Upper lobe of right lung (tissue), 1 donor: ENCODE measurements at regions not wholly inside any gene's neighbourhood (a gene's known extent, or its start where the extent isn't known, plus 50 kb on each side); places are given as distances from the start of the nearest gene placed in this dataset.

Experiments used
- ATAC-seq: fragments of 200-7000 bp; cut with Tn5 transposase; one replicate; pipeline ENCODE4 v1.9.1; 2020; ENCODE audit warnings: mild to moderate bottlenecking, moderate library complexity
- DNase-seq: peaks from one replicate; pipeline ENCODE4 v3.0.0-alpha.2; 2020
- H3K27ac ChIP-seq: fragments of 200-600 bp; one replicate; pipeline ENCODE4 v1.8.0; 2022
- H3K27me3 ChIP-seq: fragments of 200-600 bp; one replicate; pipeline ENCODE4 v1.8.0; 2022; ENCODE audit warnings: mild to moderate bottlenecking
- H3K36me3 ChIP-seq: fragments of 200-600 bp; one replicate; pipeline ENCODE4 v1.8.0; 2022
- H3K4me1 ChIP-seq: fragments of 200-600 bp; one replicate; pipeline ENCODE4 v1.8.0; 2022
- H3K4me3 ChIP-seq: fragments of 200-600 bp; one replicate; pipeline ENCODE4 v1.8.0; 2022; ENCODE audit warnings: mild to moderate bottlenecking
- H3K9me3 ChIP-seq: fragments of 200-600 bp; one replicate; pipeline ENCODE4 v1.8.0; 2022
- intact Hi-C: fragments of 100-400 bp; cut with DNase I; formaldehyde crosslinking; loops from one replicate; pipeline ENCODE4 v1.11.0; 2022
- TF ChIP-seq, protein P1 (sequence below): fragments of 200-600 bp; IDR thresholded peaks from one replicate; pipeline ENCODE4 v1.8.0; 2022; ENCODE audit warnings: antibody characterized with exemption
- donor health status: DM: no; HTN: yes; CAD: no; lungs with severe emphysema.

DNA sequence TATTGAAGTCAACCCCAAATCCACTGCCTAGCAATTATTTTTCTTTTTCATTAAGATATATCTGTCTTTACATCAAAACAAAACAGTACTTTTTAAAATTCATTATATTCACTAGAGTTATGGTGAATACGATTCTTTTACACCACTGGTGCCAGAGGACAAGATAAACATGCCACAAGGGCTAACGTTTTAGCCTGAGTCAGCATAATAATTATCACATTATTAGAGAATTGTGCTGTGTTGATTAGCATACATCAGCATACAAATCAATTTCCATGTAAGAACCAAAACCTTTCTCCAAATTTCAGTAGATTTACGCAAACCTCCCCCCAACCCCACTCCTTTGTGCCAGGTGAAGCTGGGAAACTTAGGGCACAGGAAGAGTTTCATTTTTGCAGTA is 131.1 kb upstream of the TMEM106B start:
- DNase-seq (no peak), ATAC-seq (no peak)
- Histone ChIP-seq H3K27ac (no peak overlapping the region), H3K4me1 (no peaks in the 10 kb centered on the region), H3K4me3 (no peak overlapping the region), H3K9me3 (no peaks in the 10 kb centered on the region), H3K36me3 (no peaks in the 10 kb centered on the region), H3K27me3 (no peaks in the 10 kb centered on the region)
- intact Hi-C loops = no loop called here
- TF ChIP-seq, protein P1, sequence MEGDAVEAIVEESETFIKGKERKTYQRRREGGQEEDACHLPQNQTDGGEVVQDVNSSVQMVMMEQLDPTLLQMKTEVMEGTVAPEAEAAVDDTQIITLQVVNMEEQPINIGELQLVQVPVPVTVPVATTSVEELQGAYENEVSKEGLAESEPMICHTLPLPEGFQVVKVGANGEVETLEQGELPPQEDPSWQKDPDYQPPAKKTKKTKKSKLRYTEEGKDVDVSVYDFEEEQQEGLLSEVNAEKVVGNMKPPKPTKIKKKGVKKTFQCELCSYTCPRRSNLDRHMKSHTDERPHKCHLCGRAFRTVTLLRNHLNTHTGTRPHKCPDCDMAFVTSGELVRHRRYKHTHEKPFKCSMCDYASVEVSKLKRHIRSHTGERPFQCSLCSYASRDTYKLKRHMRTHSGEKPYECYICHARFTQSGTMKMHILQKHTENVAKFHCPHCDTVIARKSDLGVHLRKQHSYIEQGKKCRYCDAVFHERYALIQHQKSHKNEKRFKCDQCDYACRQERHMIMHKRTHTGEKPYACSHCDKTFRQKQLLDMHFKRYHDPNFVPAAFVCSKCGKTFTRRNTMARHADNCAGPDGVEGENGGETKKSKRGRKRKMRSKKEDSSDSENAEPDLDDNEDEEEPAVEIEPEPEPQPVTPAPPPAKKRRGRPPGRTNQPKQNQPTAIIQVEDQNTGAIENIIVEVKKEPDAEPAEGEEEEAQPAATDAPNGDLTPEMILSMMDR = no peak

- intact Hi-C loops = no loop called here
Observed at GRCh38 chr7:12085516-12085915, 125.6 kb upstream of the TMEM106B start.

GRCh38 chr7:12089951-12090756 is 120.9 kb upstream of the TMEM106B start:
- peak; percentile 22 for ATAC-seq
- H3K9me3 ChIP-seq = no peaks in the 10 kb centered on the region
- no peak overlapping the region for H3K4me3 ChIP-seq
- DNase-seq = peak; percentile 40
- H3K4me1 ChIP-seq = no peaks in the 10 kb centered on the region
- H3K27ac ChIP-seq = no peak overlapping the region
- TF ChIP-seq, protein P1 = no peak
- no peaks in the 10 kb centered on the region for H3K36me3 ChIP-seq
- no peaks in the 10 kb centered on the region for H3K27me3 ChIP-seq
- intact Hi-C loops = no loop called here

More at GRCh38 chr7:12085516-12085915, 125.6 kb upstream of the TMEM106B start:
- Histone ChIP-seq H3K36me3 (no peaks in the 10 kb centered on the region), H3K27me3 (no peaks in the 10 kb centered on the region), H3K4me1 (no peaks in the 10 kb centered on the region), H3K27ac (no peak overlapping the region), H3K4me3 (no peak overlapping the region), H3K9me3 (no peaks in the 10 kb centered on the region)
- TF ChIP-seq, protein P1 = no peak
- ATAC-seq = no peak
- no peak for DNase-seq

DNA sequence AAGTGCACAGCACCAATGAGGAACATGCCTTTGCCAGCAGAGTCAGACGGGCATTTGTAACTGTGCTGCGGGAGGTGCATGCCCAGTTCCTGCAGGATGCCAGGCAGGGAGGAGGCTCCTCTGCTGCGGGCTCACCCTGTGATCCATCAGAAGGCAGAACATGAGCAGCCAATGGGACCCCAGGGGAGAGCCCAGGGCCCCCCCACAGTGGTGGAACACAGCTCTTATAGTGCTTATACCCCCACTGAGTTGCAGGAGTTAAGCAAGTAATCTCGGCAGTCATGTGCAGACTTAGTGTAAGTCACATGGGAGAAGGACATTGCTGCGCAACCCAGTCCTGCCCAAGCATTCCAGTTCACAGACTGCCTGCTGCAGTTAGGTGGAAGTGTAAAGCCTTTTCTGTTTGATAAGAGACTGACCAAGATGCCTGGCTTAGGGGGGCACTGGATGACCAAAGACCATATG is 120.3 kb upstream of the TMEM106B start:
- intact Hi-C loops = no loop called here
- TF ChIP-seq, protein P1 = no peak
- H3K27me3 ChIP-seq = no peaks in the 10 kb centered on the region
- ATAC-seq (peak; percentile 25), DNase-seq (peak; percentile 41)
- H3K4me1 ChIP-seq = no peaks in the 10 kb centered on the region
- H3K9me3 ChIP-seq = no peaks in the 10 kb centered on the region
- H3K36me3 ChIP-seq = no peaks in the 10 kb centered on the region
- no peak overlapping the region for H3K27ac ChIP-seq
- no peak overlapping the region for H3K4me3 ChIP-seq

DNA sequence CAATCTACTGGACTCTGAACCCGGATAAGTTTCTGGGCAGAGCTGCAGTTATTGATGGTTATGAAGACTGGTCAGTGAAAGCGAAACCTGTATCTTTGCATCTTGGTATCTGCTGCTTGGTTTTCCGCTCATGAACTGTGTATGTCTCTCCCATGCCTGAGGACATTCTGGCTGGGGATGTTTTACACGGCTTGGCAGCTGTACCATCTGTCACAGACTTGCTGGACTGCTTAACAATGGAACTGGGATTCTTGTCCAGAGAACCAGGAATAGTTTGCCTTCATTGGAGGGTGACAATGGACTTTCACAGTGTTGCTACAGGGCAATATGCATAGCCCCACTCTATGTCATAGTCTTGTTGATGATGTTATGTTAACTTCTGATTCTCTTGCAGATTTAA is 119.9 kb upstream of the TMEM106B start:
- ATAC-seq = no peak
- TF ChIP-seq, protein P1 = no peak
- Histone ChIP-seq H3K9me3 (no peaks in the 10 kb centered on the region), H3K36me3 (no peaks in the 10 kb centered on the region), H3K4me3 (no peak overlapping the region), H3K27me3 (no peaks in the 10 kb centered on the region), H3K4me1 (no peaks in the 10 kb centered on the region), H3K27ac (no peak overlapping the region)
- DNase-seq = no peak
- intact Hi-C loops = no loop called here
